HEK293T (cell line): ENCODE measurements at regions not wholly inside any gene's neighbourhood (a gene's known extent, or its start where the extent isn't known, plus 50 kb on each side); places are given as distances from the start of the nearest gene placed in this dataset.

Source experiments
- CTCF ChIA-PET: fragments of 350-600 bp; formaldehyde crosslinking; extraction: SDS; loops from one replicate; lab custom pipeline; 2021; ENCODE audit warnings: antibody characterized with exemption, inconsistent platforms; lab: Yijun Ruan, JAX
- POLR2A ChIA-PET: fragments of 350-600 bp; formaldehyde crosslinking; extraction: SDS; loops from one replicate; lab custom pipeline; 2020; ENCODE audit warnings: antibody characterized with exemption, inconsistent platforms; lab: Yijun Ruan, JAX
- DNase-seq: peaks from one replicate; pipeline ENCODE4 v3.0.0; 2012; ENCODE audit warnings: mixed read lengths; ENCODE audit errors: extremely low spot score
- ARNT ChIP-seq: fragments of 450-650 bp; IDR thresholded peaks from 2 replicates; pipeline ENCODE4 v1.6.1; 2017; ENCODE audit warnings: mild to moderate bottlenecking
- BHLHE40 ChIP-seq: fragments of 450-650 bp; IDR thresholded peaks from 2 replicates; pipeline ENCODE4 v1.6.1; 2016; ENCODE audit warnings: mild to moderate bottlenecking, moderate library complexity, borderline replicate concordance
- CTBP1 ChIP-seq: fragments of 450-650 bp; IDR thresholded peaks from 2 replicates; pipeline ENCODE4 v1.6.1; 2016; ENCODE audit warnings: borderline replicate concordance
- ELF4 ChIP-seq: fragments of 450-650 bp; IDR thresholded peaks from 2 replicates; pipeline ENCODE4 v1.6.1; 2017; ENCODE audit warnings: antibody characterized with exemption
- FOXA1 ChIP-seq: fragments of 450-650 bp; IDR thresholded peaks from 2 replicates; pipeline ENCODE4 v1.6.1; 2016; ENCODE audit warnings: mild to moderate bottlenecking
- FOXK2 ChIP-seq: fragments of 450-650 bp; IDR thresholded peaks from 2 replicates; pipeline ENCODE4 v1.6.1; 2016; ENCODE audit warnings: mild to moderate bottlenecking
- FOXM1 ChIP-seq: fragments of 450-650 bp; IDR thresholded peaks from 2 replicates; pipeline ENCODE4 v1.6.1; 2017; ENCODE audit warnings: mild to moderate bottlenecking, borderline replicate concordance
- HDGF ChIP-seq: fragments of 450-650 bp; IDR thresholded peaks from 2 replicates; pipeline ENCODE4 v1.6.1; 2017; ENCODE audit warnings: antibody characterized with exemption, borderline replicate concordance
- L3MBTL2 ChIP-seq: fragments of 450-650 bp; conservative IDR thresholded peaks from 2 replicates; pipeline ENCODE4 v1.6.1; 2016; ENCODE audit warnings: mild to moderate bottlenecking
- LEF1 ChIP-seq: fragments of 450-650 bp; IDR thresholded peaks from 2 replicates; pipeline ENCODE4 v1.6.1; 2017; ENCODE audit warnings: mild to moderate bottlenecking, borderline replicate concordance
- NFRKB ChIP-seq: fragments of 450-650 bp; IDR thresholded peaks from 2 replicates; pipeline ENCODE4 v1.6.1; 2016; ENCODE audit warnings: mild to moderate bottlenecking, moderate library complexity
- SP1 ChIP-seq: fragments of 450-650 bp; IDR thresholded peaks from 2 replicates; pipeline ENCODE4 v1.6.1; 2017
- SUZ12 ChIP-seq: fragments of 450-650 bp; IDR thresholded peaks from 2 replicates; pipeline ENCODE4 v1.6.1; 2016; ENCODE audit warnings: mild to moderate bottlenecking
- TARDBP ChIP-seq: fragments of 450-650 bp; IDR thresholded peaks from 2 replicates; pipeline ENCODE4 v1.6.1; 2016
- ZNF384 ChIP-seq: fragments of 450-650 bp; IDR thresholded peaks from 2 replicates; pipeline ENCODE4 v1.6.1; 2016
- TF ChIP-seq, protein P1 (sequence below): fragments of 450-650 bp; IDR thresholded peaks from 2 replicates; pipeline ENCODE4 v1.6.1; 2016

DNA sequence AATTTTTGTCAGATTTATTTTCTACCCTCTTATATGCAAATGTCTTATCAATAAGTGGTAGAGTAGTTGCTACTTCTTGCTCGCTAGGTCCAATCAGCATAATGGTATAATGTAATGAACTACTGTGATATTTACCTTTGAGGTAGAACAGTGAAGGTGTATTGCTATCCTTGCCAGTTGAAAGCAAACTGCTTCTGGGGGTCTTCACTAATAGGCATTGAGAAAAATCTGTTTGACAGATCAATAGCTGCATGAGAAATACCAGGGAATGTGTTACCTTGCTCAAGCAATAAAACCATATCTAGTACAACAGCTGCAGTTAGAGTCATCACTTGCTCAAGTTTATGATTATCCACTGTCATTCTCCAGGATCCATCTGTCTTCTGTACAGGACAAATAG is 50.1 kb upstream of the EFEMP1 start:
- ChIA-PET CTCF (no interaction called here), POLR2A (no interaction called here)
- TF ChIP-seq FOXM1 = no peak
- no peak for TF ChIP-seq TARDBP
- TF ChIP-seq ARNT = no peak
- TF ChIP-seq L3MBTL2 = no peak
- TF ChIP-seq CTBP1 = no peak
- DNase-seq = no peak

DNA sequence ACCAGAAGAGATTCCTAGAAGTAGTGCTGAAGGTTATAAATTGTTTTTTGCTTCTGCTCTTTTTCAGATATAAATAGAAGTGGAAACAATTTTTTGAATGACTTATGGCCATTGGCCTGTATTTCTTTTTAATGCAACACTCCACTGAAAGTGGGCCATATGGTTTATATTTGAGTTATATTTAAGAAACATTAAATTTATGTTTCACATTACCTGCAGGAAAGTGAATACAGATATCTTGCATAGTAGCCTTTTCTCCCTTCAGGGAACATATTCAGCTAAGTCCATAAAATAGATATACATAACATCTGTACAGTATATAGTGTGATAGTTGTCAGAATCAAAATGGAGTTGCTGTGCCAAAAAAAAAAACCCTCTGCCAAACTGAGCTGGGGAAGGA is 53.1 kb upstream of the EFEMP1 start:
- TF ChIP-seq ZNF384 (no peak), CTBP1 (no peak), TARDBP (no peak), ARNT (no peak), FOXA1 (no peak), L3MBTL2 (no peak), LEF1 (no peak), BHLHE40 (no peak), HDGF (no peak), FOXK2 (no peak), SP1 (no peak), FOXM1 (no peak)
- TF ChIP-seq, protein P1, sequence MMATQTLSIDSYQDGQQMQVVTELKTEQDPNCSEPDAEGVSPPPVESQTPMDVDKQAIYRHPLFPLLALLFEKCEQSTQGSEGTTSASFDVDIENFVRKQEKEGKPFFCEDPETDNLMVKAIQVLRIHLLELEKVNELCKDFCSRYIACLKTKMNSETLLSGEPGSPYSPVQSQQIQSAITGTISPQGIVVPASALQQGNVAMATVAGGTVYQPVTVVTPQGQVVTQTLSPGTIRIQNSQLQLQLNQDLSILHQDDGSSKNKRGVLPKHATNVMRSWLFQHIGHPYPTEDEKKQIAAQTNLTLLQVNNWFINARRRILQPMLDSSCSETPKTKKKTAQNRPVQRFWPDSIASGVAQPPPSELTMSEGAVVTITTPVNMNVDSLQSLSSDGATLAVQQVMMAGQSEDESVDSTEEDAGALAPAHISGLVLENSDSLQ = no peak
- DNase-seq = no peak
- ChIA-PET CTCF (no interaction called here), POLR2A (no interaction called here)

GRCh38 chr2:55985406-55985805 is 61.8 kb upstream of the EFEMP1 start:
- DNase-seq = no peak
- CTCF ChIA-PET = no interaction called here

DNA sequence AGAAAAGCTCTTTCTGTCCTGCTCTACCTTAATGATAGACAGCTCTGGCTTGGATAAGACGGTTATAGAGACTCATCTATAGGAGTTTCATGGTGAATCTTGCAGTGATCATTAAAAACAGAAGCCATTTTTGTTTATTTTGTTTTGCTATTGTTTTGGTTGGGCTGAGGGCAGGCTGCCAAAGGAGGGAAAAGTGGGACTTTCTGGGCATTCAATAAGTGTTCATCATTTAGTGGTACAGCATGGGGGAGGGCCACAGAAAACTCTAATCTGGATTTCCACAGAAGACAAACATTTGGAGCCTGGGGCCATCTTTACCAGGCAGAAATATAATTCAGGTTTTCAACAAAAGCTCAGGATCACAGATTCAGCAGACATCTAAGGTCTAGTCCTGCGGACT is 62.4 kb upstream of the EFEMP1 start:
- TF ChIP-seq ARNT = no peak
- TF ChIP-seq HDGF = no peak
- TF ChIP-seq TARDBP = no peak
- no peak for TF ChIP-seq FOXK2
- no peak for TF ChIP-seq SP1
- TF ChIP-seq FOXA1 = no peak
- TF ChIP-seq L3MBTL2 = no peak
- no peak for TF ChIP-seq NFRKB
- no peak for TF ChIP-seq CTBP1
- no peak for TF ChIP-seq BHLHE40
- ChIA-PET POLR2A (no interaction called here), CTCF (no interaction called here)

More at GRCh38 chr2:55985406-55985805, 61.8 kb upstream of the EFEMP1 start:
- TF ChIP-seq ARNT = no peak
- TF ChIP-seq NFRKB = no peak
- TF ChIP-seq FOXA1 = no peak
- POLR2A ChIA-PET = no interaction called here

DNA sequence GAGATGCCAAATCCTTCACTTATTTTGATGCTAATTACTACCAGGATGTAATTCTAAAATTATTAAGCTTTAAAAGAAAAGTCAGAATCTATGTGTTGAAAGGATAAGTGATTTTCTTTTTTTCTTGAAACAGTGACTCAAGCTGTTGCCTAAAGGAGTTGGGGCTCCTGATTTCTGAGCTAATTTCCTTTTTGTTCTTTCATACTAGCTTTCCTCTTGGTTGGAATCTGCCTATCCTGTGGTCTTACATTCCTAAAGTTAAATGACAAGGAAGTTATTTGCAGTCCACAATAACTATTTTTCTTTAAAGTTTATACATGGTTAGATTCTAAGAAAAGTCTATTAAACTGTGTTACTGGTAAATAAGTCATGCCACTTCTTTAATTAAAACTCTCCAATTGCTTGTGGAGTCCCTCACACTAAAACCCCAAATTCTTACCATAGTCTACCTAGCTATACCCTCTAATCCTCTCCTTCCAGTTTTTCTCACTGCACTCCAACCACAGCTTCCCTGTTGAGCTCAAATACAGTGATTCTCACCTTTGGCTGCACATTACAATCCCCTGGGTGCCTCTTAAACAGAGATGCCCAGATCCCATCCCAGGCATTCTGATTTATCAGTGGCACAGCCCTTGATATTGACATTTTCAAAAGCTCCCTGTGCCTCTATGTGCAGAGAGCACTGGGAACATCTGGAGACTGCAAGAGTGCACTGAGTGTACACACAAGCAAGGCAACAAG is 63.3 kb upstream of the EFEMP1 start:
- TF ChIP-seq SUZ12 = no peak
- TF ChIP-seq LEF1 = no peak
- no peak for TF ChIP-seq NFRKB
- no peak for TF ChIP-seq L3MBTL2
- no peak for TF ChIP-seq FOXM1
- no peak for TF ChIP-seq ZNF384
- TF ChIP-seq BHLHE40 = no peak
- no peak for TF ChIP-seq TARDBP
- no peak for TF ChIP-seq CTBP1
- TF ChIP-seq, protein P1 = no peak
- no peak for TF ChIP-seq SP1
- no peak for TF ChIP-seq FOXK2
- no peak for TF ChIP-seq HDGF
- TF ChIP-seq FOXA1 = no peak
- TF ChIP-seq ELF4 = no peak
- DNase-seq = no peak
- CTCF ChIA-PET = no interaction called here
- POLR2A ChIA-PET = no interaction called here

More for the DNA sequence above, 62.4 kb upstream of the EFEMP1 start:
- no peak for DNase-seq

DNA sequence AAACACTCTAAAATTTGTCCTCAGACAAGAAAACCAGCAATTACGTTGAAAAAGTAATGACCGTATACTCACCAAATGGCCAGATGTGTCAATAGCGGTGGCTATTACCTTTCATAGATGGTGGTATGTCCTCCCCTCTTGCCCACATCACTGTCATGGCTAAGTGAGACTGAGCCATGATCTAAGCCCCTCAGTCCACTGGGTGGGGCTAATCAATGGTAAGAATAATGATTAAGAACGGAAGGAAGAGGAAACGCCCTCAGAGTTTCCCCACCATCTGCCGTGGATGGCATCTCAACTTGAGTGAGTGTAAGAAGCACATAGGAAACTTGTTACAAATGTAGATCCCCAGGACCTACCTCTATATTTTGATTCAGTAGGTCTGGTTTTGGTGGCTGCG is 65.8 kb upstream of the EFEMP1 start:
- DNase-seq = no peak
- POLR2A ChIA-PET = no interaction called here
- CTCF ChIA-PET = no interaction called here
- TF ChIP-seq HDGF = no peak
- TF ChIP-seq NFRKB = no peak
- TF ChIP-seq SUZ12 = no peak
- TF ChIP-seq LEF1 = no peak
- TF ChIP-seq L3MBTL2 = no peak
- no peak for TF ChIP-seq BHLHE40
- TF ChIP-seq FOXA1 = no peak
- no peak for TF ChIP-seq SP1
- TF ChIP-seq CTBP1 = no peak
- TF ChIP-seq ELF4 = no peak
- no peak for TF ChIP-seq ARNT
- TF ChIP-seq ZNF384 = no peak
- TF ChIP-seq, protein P1 = no peak
- no peak for TF ChIP-seq FOXK2
- no peak for TF ChIP-seq TARDBP
- TF ChIP-seq FOXM1 = no peak
